Right lobe of liver (tissue), 6 donors: ENCODE measurements at regions not wholly inside any gene's neighbourhood (a gene's known extent, or its start where the extent isn't known, plus 50 kb on each side); places are given as distances from the start of the nearest gene placed in this dataset.
"Not testable (repeated sequence)": the region's sequence is repeated elsewhere in the genome, so short reads cannot be mapped to it uniquely, and the experiment has no call there.

Source experiments
- ATAC-seq, 4 donors: fragments of 200-7000 bp; cut with Tn5 transposase; one replicate each; pipeline ENCODE4 v1.9.1; 2020; ENCODE audit warnings: mild to moderate bottlenecking in 4 of 4, moderate library complexity in 4 of 4
- DNase-seq, 3 donors: peaks; one replicate each; pipeline ENCODE4 v3.0.0-alpha.2; 2020
- H3K27ac ChIP-seq, 3 donors: fragments of 200-600 bp; one replicate each; pipeline ENCODE4 v1.8.0; 2022
- H3K27me3 ChIP-seq, 2 donors: fragments of 200-600 bp; one replicate each; pipeline ENCODE4 v1.8.0; 2022
- H3K36me3 ChIP-seq, 4 donors: fragments of 200-600 bp; sonication (generic) in 1 of 4; one replicate each; pipeline versions ENCODE4 v1.5.1 to v1.8.0; 2017 to 2022; ENCODE audit warnings: control low read depth in 1 of 4
- H3K4me1 ChIP-seq, 4 donors: fragments of 200-600 bp; sonication (generic) in 1 of 4; one replicate each; pipeline versions ENCODE4 v1.5.1 to v1.8.0; 2017 to 2022; ENCODE audit warnings: control low read depth in 1 of 4
- H3K4me3 ChIP-seq, 3 donors: fragments of 200-600 bp; one replicate each; pipeline ENCODE4 v1.8.0; 2022
- H3K9me3 ChIP-seq, 4 donors: fragments of 200-600 bp; sonication (generic) in 1 of 4; one replicate each; pipeline versions ENCODE4 v1.5.1 to v1.8.0; 2017 to 2022; ENCODE audit warnings: control low read depth in 1 of 4
- CTCF ChIP-seq, 4 donors: fragments of 200-600 bp in 3 of 4; fragments of 450-650 bp in 1 of 4; IDR thresholded peaks; one replicate each; pipeline versions ENCODE4 v1.5.1 to v1.8.0; 2016 to 2022; ENCODE audit warnings: antibody characterized with exemption in 4 of 4, mild to moderate bottlenecking in 2 of 4
- POLR2A ChIP-seq: fragments of 450-650 bp; IDR thresholded peaks from one replicate; pipeline ENCODE4 v1.6.1; 2017; ENCODE audit warnings: antibody characterized with exemption, mild to moderate bottlenecking
- WGBS: methylation state at CpG from one replicate; pipeline ENCODE4 v1.1.6; 2018; ENCODE audit warnings: low coverage, low lambda C conversion rate; ENCODE audit not compliant: insufficient coverage; ENCODE audit errors: missing lambda C conversion rate; 5-methylcytosine and 5-hydroxymethylcytosine counted together
- intact Hi-C, 2 donors: fragments of 100-400 bp; cut with DNase I; formaldehyde crosslinking; loops; one replicate each; pipeline versions ENCODE4 v1.11.2 to v1.14.1; 2022
- donor health status: DM: no; HTN: yes; CAD: no.
- donor health status: DM: no; HTN: no; CAD: no.
- donor health status: DM: no; HTN: no; CAD: no.
- donor health status: DM: no; HTN: yes; CAD: no.
- donor health status: DM: no; HTN: yes; CAD: no.

- no peaks in the 10 kb centered on the region for H3K27me3 ChIP-seq
- H3K36me3 ChIP-seq = no peaks in the 10 kb centered on the region
- intact Hi-C loops = no loop called here
- 60% methylated on average over 1 of the region's 1 CpG for WGBS
- no peaks in the 10 kb centered on the region for H3K4me1 ChIP-seq
- no peak overlapping the region for H3K4me3 ChIP-seq
- DNase-seq (no peak), ATAC-seq (no peak)
- TF ChIP-seq POLR2A (no peak), CTCF (IDR thresholded peaks at IDR 0.05) (no peak)
- H3K27ac ChIP-seq = no peak overlapping the region
- peaks cover 0 to 7% (median 0%) of the 10 kb centered on the region in 4 donors for H3K9me3 ChIP-seq
These were observed 177.1 kb downstream of the HIPK3 start for GRCh38 chr11:33434294-33434693.

- DNase-seq, H3K4me3 ChIP-seq, ATAC-seq, H3K27ac ChIP-seq, H3K27me3 ChIP-seq, H3K4me1 ChIP-seq, H3K36me3 ChIP-seq, H3K9me3 ChIP-seq, intact Hi-C loops: not testable (repeated sequence)
- WGBS = 68% methylated on average over 4 of the region's 7 CpGs
These were observed 171.3 kb downstream of the HIPK3 start for GRCh38 chr11:33428435-33428834.

- 33% methylated on average over 2 of the region's 4 CpGs for WGBS
- Histone ChIP-seq H3K27ac (no peak overlapping the region), H3K36me3 (no peaks in the 10 kb centered on the region), H3K4me3 (no peak overlapping the region), H3K27me3 (peaks cover 0 to 4% of the 10 kb centered on the region in 2 donors), H3K9me3 (no peaks in the 10 kb centered on the region), H3K4me1 (no peaks in the 10 kb centered on the region)
- TF ChIP-seq CTCF (IDR thresholded peaks at IDR 0.05) (no peak), POLR2A (no peak)
- ATAC-seq (no peak), DNase-seq (no peak)
- intact Hi-C loops = no loop called here
These were observed 163.9 kb downstream of the HIPK3 start for GRCh38 chr11:33420959-33421566.

GRCh38 chr11:33419924-33420323, 162.7 kb downstream of the HIPK3 start:
- no peaks in the 10 kb centered on the region for H3K9me3 ChIP-seq
- no peaks in the 10 kb centered on the region for H3K4me1 ChIP-seq
- no peak overlapping the region for H3K4me3 ChIP-seq
- ATAC-seq = no peak
- peaks cover 0 to 4% of the 10 kb centered on the region in 2 donors for H3K27me3 ChIP-seq
- H3K36me3 ChIP-seq = no peaks in the 10 kb centered on the region
- intact Hi-C loops = no loop called here
- TF ChIP-seq POLR2A (no peak), CTCF (IDR thresholded peaks at IDR 0.05) (no peak)
- H3K27ac ChIP-seq = no peak overlapping the region
- DNase-seq = no peak
- 55% methylated on average over 4 of the region's 4 CpGs for WGBS

GRCh38 chr11:33417121-33417520, 159.9 kb downstream of the HIPK3 start:
- WGBS = 73% methylated on average over 7 of the region's 7 CpGs
- intact Hi-C loops = no loop called here
- H3K36me3 ChIP-seq = no peaks in the 10 kb centered on the region
- H3K9me3 ChIP-seq = no peaks in the 10 kb centered on the region
- H3K27me3 ChIP-seq = peaks cover 0 to 4% of the 10 kb centered on the region in 2 donors
- DNase-seq (no peak), ATAC-seq (no peak)
- H3K4me1 ChIP-seq = no peaks in the 10 kb centered on the region
- no peak overlapping the region for H3K4me3 ChIP-seq
- H3K27ac ChIP-seq = no peak overlapping the region
- TF ChIP-seq CTCF (IDR thresholded peaks at IDR 0.05) (no peak), POLR2A (no peak)
